SKM-1 (cell line): ENCODE measurements at regions not wholly inside any gene's neighbourhood (a gene's known extent, or its start where the extent isn't known, plus 50 kb on each side); places are given as distances from the start of the nearest gene placed in this dataset.
"Not testable (repeated sequence)": the region's sequence is repeated elsewhere in the genome, so short reads cannot be mapped to it uniquely, and the experiment has no call there.

ENCODE experiments used
- DNase-seq: peaks from one replicate; lab custom pipeline; 2025; ENCODE audit not compliant: unreplicated experiment; lab: John Stamatoyannopoulos, UW

DNA sequence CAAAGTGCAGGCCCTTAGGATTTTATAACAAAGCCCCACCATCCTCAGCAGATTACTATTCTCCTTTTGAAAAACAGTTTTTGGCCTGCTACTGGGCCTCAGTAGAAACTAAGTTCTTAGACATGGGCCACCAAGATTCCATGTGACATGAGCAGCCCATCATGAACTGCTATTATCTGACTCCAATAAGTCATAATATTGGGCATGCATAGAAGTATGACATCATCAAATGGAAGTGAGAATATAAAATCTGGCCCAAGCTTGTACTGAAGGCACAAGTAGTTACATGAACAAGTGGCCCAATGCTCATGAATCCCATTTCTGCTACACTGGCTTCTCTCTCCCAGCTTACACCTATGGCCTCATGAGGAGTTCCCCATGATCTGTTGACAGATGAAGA, 404.8 kb downstream of the EPHA5 start:
- no peak for DNase-seq

DNA sequence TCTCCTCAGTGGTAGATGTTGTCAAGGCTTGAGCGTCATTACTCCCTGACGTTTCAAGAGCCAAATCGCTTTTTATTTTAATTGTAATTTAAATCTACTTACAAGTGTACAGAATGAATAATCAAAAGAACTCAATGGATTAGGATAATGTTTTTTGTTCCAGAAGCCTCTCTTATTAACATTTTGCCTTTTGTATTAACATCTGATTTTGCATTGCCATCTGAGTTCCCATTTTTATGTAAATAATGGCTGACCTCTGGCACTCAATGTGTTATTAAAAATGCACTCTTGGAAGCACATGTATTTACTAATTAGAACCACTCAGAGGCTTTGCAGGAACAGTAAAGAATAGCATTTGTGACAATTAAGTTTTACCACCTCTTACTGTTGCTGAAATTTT, 411.0 kb downstream of the EPHA5 start:
- no peak for DNase-seq

DNA sequence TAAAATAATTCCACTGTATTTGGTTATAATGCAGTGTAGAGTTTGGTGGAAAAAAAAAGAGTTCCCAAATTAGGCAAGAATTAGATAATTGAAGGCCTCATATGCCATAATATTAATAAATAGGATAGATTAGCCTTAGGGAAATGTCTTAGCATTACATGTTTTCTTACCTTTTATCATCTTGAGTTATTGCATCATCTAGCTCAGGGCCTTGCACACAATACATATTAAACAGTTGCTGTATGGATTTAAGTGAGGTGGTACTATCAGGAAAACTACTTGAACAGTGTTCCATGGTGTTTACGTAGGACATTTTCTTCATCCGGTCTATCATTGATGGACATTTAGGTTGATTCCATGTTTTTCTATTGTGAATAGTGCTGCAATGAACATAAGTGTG, 419.4 kb downstream of the EPHA5 start:
- no peak for DNase-seq

DNA sequence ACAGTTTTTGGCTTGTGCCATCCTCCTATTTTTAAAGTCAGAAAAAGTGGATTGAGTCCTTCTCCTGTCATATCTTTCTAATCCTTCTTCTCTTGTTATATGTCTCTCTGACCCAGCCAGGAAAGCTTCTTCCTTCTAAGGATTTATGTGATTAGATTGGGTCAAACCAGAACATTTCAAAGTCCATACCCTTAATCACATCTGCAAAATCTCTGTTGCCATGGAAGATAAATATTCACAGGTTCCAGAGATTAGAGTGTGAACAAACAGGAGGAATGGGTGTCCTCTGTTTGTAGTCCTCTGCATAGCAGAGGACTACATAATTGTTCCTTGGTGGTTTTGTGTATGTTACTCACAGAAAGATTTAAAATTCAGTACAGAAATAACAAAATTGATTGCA, 421.2 kb downstream of the EPHA5 start:
- no peak for DNase-seq

DNA sequence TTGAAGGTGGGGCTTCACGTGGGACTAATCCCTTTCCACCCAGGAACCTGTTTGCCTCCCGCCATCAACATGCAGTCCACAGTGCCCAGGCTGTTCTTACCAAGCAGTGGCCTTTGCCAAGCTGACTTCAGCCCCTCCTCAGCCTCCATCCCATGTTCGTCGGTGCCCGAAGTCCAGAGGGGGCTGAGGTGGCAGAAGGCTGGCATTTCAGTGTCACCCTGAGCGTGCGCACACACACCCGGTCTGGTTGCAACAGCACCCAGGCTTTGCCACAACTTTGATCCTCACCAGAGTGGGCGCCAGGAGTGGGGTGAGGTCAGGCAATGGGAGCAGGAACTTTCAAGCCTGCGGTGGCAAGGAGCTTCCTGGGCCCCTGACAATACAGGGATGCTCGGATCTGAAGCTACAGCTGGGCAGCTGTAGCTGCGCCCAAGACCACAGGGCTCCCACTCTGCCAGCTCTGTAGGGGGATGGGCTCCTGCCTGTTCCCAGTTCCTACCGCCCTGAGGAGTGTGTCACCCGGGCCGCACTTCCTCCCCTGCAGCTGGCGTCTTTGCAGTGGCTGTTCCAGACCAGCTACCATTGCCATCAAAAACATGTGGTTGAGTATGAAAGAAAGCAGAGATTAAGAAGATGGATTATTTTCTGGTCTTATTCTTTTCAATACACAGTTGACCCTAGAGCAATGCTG, 428.0 kb downstream of the EPHA5 start:
- no peak for DNase-seq

DNA sequence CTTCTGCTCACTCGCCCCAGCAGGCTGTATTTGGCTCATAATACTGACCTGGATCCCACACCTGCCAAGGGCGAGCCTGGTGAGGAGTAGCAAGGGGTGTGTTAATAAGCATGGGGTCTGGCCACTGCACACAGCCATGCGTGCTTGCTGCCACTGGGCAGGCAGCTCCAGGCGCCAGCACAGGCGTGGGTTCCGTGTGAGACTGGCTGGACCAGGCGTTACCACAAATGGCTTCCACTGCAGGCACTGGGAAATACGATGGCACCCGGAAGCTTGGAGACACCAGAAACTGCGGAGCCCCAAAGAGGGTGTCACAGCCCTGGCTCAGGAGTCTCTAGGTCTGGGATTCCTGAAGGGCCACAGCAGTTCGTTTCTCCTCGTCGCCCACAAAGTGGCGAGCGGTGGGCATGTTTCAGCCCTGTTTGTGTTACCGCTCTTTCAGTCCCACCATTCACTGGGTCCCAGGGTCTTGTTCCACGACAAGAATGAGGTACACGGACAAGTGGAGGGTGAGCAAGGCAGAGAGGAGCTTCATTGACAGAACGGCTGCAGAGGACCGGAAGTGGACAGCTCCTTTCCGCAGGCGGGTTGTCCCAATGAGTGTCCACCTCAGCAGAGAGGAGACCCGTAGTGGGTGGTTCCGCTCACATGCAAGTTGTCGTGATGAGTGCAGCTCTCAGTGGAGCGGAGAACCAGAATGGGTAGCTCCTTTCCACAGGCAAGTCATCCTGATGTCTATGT, 428.9 kb downstream of the EPHA5 start:
- DNase-seq, result no peak

DNA sequence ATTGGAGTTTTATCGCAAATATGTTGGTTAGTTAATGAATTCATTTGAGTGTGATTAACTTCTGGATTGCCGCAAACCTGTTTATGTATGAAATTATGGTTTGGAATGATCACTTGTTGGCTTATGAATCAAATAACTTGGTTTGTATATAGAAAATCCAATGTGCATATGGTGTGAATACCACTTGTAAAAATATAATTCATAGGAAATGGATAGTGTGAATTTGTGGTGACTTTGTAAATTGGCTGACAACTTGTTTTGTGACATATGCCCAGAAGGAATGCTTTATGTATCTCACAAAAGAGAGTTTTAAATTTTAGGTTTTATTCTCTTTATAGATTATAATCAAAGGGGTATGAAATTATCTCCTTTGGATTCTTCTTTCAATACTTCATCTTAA, 436.2 kb downstream of the EPHA5 start:
- no peak for DNase-seq

DNA sequence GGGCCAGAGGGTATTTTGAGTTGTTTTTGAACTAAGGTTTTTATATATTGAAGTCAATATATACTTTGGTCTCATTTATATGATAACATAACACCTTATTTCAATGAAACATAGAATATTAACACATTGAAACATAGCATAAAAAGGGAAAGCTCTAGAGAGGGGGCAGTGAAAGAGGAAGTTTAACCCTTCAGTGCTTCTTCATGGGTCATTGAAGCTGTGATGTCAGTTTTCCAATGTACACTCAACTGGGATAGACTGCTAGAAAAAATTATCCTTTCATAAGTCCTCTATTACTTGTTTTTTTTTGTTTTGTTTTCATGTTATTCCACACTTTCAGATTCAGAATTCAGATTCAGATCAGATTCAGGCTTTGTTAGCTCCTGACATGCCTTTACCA, 442.7 kb downstream of the EPHA5 start:
- no peak for DNase-seq

DNA sequence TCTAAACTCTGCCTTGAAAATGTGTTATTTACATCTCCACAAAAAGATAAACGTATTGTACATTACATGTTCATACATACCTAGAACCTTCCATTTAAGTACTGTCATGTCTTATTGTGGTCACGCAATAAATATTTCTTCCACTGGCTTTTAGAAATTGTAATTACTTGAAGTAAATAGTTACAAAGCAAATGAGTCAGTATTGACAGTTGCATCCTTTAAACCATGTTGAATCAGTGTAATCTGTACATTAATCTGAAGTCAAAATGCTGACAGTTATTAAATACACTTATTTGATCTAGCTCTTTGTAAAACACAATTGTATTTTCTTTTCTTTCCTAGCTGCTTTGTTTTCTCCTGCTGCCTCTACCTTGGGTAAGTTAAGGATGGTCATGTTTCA, 446.7 kb downstream of the EPHA5 start:
- DNase-seq, result no peak

DNA sequence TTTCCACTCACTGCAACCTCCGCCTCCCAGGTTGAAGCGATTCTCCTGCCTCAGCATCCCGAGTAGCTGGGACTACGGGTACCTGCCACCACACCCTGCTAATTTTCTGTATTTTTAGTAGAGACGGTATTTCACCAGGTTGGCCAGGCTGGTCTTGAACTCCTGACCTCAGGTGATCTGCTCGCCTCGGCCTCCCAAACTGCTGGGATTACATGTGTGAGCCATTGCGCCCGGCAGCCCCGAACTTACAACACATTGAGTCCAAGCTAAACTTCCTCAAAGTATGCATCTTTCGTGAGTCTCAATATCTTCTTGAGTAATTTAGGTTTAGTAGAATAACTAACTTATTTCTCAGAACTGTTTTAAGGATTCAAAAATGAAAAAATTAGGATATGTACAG, 447.2 kb downstream of the EPHA5 start:
- DNase-seq, result not testable (repeated sequence)

DNA sequence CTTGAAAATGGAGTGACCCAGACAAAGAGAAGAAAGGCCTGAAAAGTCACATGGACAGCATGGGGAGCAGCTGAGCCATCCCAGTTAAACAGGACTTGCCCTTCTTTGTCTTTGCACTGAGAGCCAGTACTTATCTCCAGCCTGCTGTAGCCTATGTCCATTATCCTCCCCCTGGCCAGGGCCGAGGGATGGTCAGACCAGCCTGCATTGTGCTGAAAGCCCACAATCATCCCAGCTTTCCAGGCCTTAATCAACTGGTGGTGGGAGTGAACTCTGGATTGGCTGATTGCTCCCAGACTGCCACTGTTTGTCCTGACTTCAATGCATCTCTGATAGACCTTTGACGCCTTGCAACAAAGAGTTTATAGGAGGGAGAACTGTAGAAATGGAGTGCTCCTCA, 453.1 kb downstream of the EPHA5 start:
- DNase-seq, result no peak

DNA sequence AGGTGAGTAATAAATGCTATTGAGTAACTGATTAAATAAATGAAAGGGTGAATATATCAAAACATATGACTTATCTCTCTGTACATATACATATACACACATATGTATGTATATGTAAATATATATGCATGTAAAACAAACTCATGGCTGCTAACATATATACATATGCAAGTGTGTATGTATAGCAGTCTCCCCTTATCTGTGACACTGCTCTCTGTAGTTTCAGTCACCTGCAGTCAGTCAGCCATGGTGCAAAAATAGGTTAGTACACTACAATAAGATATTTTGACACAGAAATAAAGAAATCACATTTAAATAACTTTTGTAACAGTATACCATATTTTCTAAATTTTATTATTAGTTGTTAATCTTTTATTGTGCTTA, 467.4 kb downstream of the EPHA5 start:
- no peak for DNase-seq

DNA sequence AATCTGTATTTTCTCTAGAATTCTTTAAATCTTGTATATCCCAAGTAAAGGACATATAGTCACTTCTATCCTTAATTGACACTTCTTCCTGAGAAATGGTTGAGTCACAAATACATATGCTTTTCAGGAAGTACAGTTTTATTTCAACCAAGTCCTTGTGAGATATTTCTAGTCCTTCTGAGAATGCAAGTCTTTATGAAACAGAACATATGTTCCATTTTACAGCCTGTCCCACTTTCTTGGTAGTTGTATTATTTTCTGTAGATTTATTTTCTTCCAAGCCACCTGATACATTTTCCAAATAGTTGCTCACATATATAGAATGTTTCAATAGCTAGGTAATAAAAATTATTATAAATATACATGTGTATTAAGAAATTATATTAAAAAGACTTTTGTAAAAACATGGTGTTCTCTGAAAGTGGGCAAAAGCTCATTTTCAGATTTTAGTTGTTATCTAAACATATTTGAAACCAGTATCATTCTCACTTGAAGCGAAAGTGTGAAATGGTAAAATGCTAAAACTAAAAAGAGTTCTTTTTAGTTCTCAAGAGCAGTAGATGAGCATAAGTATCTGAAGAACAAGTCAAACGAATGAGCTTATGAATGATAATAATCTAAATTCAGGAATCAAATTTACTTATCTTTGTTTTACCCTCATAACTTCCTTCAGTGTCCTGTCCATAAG, 468.0 kb downstream of the EPHA5 start:
- DNase-seq, result no peak

DNA sequence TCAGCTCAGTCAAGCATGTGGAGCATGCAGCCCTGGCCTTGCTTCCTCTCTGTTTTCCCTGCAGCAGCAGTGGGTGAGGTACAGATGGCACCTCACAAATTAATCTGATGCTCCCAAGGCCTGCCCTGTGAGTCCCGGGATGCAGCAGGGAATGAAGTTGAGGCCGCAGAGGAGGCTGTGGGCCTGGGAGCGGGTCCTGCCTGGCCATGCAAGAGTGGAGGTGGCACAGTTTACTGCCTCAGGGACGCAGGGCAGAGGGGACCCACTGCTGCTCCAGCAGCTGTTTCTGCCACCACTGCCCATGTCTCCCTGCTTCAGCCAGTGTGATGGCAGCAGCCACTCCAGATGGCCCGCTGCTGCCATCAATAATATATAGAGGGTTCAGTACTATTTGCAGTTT, 474.6 kb downstream of the EPHA5 start:
- no peak for DNase-seq

DNA sequence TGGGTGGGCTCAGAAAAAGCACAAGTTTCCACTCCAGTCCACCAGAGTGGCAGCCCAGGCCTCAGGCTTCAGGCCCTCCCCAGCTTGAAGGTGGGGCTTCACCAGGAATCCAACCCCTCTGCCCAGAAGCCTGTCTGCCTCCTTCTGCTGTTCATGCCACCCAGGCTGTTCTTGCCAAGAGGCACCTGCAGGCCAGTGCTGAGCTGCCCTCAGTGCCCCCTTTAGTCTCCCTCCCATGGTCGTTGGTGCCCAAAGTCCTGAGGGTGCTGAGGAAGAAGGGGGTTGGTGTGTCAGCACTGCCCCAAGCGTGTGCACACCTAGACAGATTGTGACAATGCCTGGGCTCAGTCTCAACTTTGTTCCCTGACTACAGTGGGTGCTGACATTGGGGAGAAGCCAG, 475.3 kb downstream of the EPHA5 start:
- no peak for DNase-seq

DNA sequence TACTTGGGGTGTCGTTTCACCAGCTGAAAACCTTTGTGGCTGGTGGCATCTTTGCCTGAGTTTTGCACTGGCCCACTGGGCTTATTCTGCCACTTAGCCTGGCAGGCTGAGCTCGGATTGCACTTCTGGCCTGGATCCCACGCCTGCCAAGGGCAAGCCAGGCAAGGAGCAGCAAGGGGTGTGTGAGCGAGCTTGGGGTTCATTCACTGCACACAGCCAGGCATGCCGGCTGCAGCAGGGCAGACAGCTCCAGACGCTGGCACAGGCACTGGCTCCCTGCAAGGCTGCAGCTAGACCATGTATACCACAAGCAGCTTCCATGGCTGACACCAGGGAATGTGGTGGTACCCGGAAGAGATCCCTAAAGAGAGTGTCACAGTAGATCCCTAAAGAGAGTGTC, 476.3 kb downstream of the EPHA5 start:
- DNase-seq, result no peak

DNA sequence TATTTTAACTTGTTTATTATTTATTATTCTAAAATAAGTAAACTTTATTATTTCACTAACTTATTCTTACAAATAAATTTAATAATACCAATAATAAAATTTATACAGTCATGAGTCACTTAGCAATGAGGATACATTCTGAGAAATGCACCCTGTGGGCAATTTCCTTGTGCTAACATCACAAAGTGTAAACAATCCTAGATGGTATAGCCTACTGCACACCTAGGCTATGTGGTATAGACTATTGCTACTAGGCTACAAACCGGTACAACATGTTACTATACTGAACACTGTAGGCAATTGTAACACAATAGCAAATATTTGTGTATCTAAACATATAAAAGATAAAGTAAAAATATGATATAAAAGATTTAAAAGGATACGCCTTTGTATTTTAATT, 479.5 kb downstream of the EPHA5 start:
- DNase-seq, result no peak

DNA sequence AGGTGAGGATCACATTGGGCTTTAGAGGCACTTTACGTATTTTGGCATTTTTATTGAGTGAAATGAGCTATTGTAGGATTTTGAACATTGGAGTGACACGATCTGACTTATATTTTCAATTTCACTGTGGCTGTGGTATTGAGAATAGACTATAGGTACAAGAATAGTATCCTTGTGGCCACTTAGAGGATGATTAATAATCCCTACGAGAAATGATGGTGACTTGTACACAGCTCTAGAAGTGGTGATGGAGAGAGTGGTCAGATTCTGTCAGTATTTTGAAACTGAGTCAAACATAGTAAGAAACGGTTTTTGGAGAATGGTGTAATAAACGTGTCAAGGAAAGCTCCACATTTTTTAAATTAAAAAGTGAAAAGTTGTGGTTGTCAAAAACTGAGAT, 494.7 kb downstream of the EPHA5 start:
- no peak for DNase-seq

DNA sequence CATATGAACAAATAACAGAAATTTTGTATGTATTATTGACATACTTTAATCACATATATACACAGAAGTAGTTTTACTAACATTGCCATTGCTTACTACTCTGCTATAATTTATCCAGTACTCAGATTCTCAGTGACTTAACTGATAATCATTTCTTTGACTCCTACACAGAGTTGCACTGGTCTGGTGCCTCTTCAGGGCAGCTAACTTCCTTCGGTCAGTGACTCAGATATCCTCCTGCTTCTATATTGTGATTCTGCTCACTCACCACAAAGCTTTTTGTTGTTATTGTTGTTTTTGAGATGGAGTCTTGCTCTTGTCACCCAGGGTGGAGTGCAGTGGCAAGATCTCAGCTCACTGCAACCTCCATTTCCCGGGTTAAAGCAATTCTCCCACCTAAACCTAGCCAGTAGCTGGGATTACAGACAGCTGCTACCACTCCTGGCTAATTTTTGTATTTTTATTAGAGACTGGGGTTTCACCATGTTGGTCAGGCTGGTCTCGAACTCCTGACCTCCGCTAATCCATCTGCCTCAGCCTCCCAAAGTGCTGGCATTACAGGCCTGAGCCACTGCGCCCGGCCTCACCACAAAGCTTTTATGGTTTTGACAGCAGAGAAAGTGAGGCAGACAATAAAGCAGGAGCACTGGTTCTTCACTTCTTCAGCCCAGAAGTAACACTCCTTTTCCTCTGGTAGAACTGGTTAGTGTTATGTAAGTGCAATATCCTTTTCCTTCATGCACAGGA, 499.3 kb downstream of the EPHA5 start:
- DNase-seq, result no peak

DNA sequence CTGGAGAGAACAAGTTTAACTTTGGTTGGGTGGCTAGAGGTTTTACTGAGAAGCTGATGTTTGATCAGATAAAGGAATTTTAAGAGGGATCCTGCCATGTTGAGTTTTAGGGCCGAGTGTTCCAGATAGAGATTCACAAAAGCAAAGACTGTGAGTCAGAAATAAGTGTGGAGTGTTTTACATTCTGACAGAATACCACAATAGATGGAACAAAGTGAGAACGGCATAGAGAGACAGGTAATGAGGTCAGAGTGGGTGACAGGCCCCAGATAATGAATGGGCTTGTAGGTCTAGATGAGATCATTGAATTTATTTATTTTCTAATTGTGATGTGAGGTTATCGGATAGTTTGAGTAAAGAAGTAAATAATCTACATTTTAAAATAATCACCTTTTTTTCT, 502.6 kb downstream of the EPHA5 start:
- DNase-seq, result no peak

DNA sequence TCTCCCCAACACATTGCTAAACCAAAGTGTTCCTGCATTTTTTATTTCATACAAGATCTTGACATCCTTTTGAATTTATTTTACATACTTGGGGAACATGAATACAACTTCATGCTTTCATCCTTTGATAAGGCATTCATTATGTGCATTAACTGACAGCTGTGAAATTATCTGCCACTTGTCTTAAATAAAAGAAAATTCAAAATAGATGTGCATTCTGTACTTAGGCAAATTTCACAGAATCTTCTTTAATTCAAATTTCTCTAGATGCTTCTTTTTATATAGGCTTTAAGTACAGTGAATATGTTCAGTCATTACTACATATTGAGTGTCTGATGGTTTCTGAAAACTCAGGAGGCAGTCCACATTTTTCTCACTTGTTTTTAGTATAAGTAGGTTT, 518.1 kb downstream of the EPHA5 start:
- DNase-seq, result no peak

DNA sequence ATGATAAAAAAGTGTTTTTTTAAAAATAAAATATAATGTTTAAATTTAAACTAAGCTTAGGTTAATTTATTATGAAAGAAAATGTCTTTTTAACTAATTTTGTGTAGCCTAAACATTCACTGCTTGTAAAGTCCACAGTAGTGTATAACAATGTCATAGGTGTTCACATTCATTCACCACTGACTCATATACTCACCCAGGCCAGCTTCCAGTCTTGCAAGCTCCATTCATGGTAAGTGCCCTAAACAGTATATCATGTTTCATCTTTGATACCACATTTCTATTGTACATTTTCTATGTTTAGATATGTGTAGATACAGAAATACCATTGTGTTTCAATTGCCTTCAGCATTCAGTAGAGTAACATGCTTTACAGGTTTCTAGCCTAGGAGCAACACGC, 530.3 kb downstream of the EPHA5 start:
- no peak for DNase-seq
